GM23338 (cell line): ENCODE measurements at regions not wholly inside any gene's neighbourhood (a gene's known extent, or its start where the extent isn't known, plus 50 kb on each side); places are given as distances from the start of the nearest gene placed in this dataset.
A peak's percentile ranks its signal among the peaks of the same experiment; 100 is the strongest.

Source experiments
- ATAC-seq: fragments of 200-7000 bp; cut with Tn5 transposase; 3 replicates; pipeline ENCODE4 v1.9.1; 2020
- DNase-seq: peaks from one replicate; pipeline ENCODE4 v3.0.0-alpha.2; 2015; ENCODE audit warnings: low spot score
- H2AFZ ChIP-seq: fragments of 200-600 bp; sonication (generic); 2 replicates; pipeline ENCODE4 v1.8.0; 2016; ENCODE audit warnings: antibody characterized with exemption, mild to moderate bottlenecking, moderate library complexity
- H3F3A ChIP-seq: fragments of 200-600 bp; sonication (generic); replicated peaks from 2 replicates; pipeline ENCODE4 v1.8.0; 2017; ENCODE audit warnings: antibody characterized with exemption, mixed run types, low read depth
- H3K27ac ChIP-seq: fragments of 200-600 bp; sonication (generic); 2 replicates; pipeline ENCODE4 v1.6.1; 2016; ENCODE audit warnings: low read depth
- H3K27me3 ChIP-seq: fragments of 200-600 bp; sonication (generic); 2 replicates; pipeline ENCODE4 v1.8.0; 2016; ENCODE audit warnings: mild to moderate bottlenecking, mixed run types, moderate library complexity; ENCODE audit not compliant: insufficient read depth
- H3K36me3 ChIP-seq: fragments of 200-600 bp; sonication (generic); 2 replicates; pipeline ENCODE4 v1.8.0; 2016; ENCODE audit warnings: mild to moderate bottlenecking; ENCODE audit not compliant: insufficient read depth
- H3K4me1 ChIP-seq: fragments of 200-600 bp; sonication (generic); 2 replicates; pipeline ENCODE4 v1.8.0; 2016; ENCODE audit warnings: mild to moderate bottlenecking, moderate library complexity; ENCODE audit not compliant: insufficient read depth
- H3K4me2 ChIP-seq: fragments of 200-600 bp; sonication (generic); 2 replicates; pipeline ENCODE4 v1.7.1; 2017; ENCODE audit warnings: mixed run types
- H3K4me3 ChIP-seq: fragments of 200-600 bp; sonication (generic); 2 replicates; pipeline ENCODE4 v1.6.1; 2016; ENCODE audit warnings: mixed run types
- H3K79me2 ChIP-seq: fragments of 200-600 bp; sonication (generic); replicated peaks from 2 replicates; pipeline ENCODE4 v1.8.0; 2017; ENCODE audit warnings: mild to moderate bottlenecking; ENCODE audit not compliant: insufficient read depth
- H3K9me2 ChIP-seq: fragments of 200-600 bp; sonication (generic); 2 replicates; pipeline ENCODE4 v1.8.0; 2017; ENCODE audit not compliant: insufficient read depth
- H4K20me1 ChIP-seq: fragments of 200-600 bp; sonication (generic); replicated peaks from 2 replicates; pipeline ENCODE4 v1.8.0; 2017; ENCODE audit warnings: mild to moderate bottlenecking; ENCODE audit not compliant: insufficient read depth
- H3K27ac Mint-ChIP-seq: 2 replicates; pipeline ENCODE4 v1.8.0; 2020; ENCODE audit warnings: inconsistent platforms, mild to moderate bottlenecking, moderate library complexity, mixed read lengths
- H3K27me3 Mint-ChIP-seq: 3 replicates; pipeline ENCODE4 v1.8.0; 2022; ENCODE audit warnings: low read depth, mild to moderate bottlenecking, moderate library complexity, mixed read lengths, inconsistent platforms; ENCODE audit not compliant: insufficient read depth, poor library complexity
- H3K36me3 Mint-ChIP-seq: 3 replicates; pipeline ENCODE4 v1.8.0; 2021; ENCODE audit warnings: low read depth, mild to moderate bottlenecking, inconsistent platforms, moderate library complexity, mixed read lengths
- H3K4me1 Mint-ChIP-seq: 3 replicates; pipeline ENCODE4 v1.8.0; 2020; ENCODE audit warnings: mild to moderate bottlenecking, inconsistent platforms, mixed read lengths
- H3K4me3 Mint-ChIP-seq: 3 replicates; pipeline ENCODE4 v1.8.0; 2021; ENCODE audit warnings: moderate library complexity, mild to moderate bottlenecking, inconsistent platforms, mixed read lengths
- H3K9me3 Mint-ChIP-seq: 3 replicates; pipeline ENCODE4 v1.8.0; 2020; ENCODE audit warnings: moderate library complexity, mild to moderate bottlenecking, inconsistent platforms, mixed read lengths
- CREB1 ChIP-seq: fragments of 250-450 bp; sonication (Bioruptor Pico); IDR thresholded peaks from 2 replicates; pipeline ENCODE4 v1.5.0; 2020; ENCODE audit warnings: low read depth, mild to moderate bottlenecking, moderate library complexity
- CTCF ChIP-seq, 2 experiments: fragments of 200-600 bp in 1 of 2; sonication (generic) in 1 of 2; conservative IDR thresholded peaks; 2 replicates each; pipeline versions ENCODE4 v1.5.1 to v1.6.1; 2016 to 2017; ENCODE audit warnings: antibody characterized with exemption in 2 of 2, low read depth in 2 of 2, mild to moderate bottlenecking in 2 of 2, moderate library complexity in 1 of 2
- ETS1 ChIP-seq: IDR thresholded peaks from 2 replicates; pipeline ENCODE4 v1.6.1; 2016; ENCODE audit warnings: antibody characterized with exemption
- EZH2 ChIP-seq: fragments of 200-600 bp; sonication (generic); IDR thresholded peaks from one replicate; pipeline ENCODE4 v1.8.0; 2017; ENCODE audit warnings: antibody characterized with exemption, mild to moderate bottlenecking, low read depth; ENCODE audit not compliant: unreplicated experiment
- EZH2phosphoT487 ChIP-seq: fragments of 200-600 bp; sonication (generic); IDR thresholded peaks from one replicate; pipeline ENCODE4 v1.8.1; 2018; ENCODE audit warnings: antibody characterized with exemption; ENCODE audit not compliant: unreplicated experiment
- JUNB ChIP-seq: IDR thresholded peaks from one replicate; pipeline ENCODE4 v1.6.1; 2016; ENCODE audit warnings: antibody characterized with exemption; ENCODE audit not compliant: unreplicated experiment
- NANOG ChIP-seq: IDR thresholded peaks from 2 replicates; pipeline ENCODE4 v1.6.1; 2016; ENCODE audit warnings: antibody characterized with exemption, borderline replicate concordance
- POLR2AphosphoS5 ChIP-seq: IDR thresholded peaks from 2 replicates; pipeline ENCODE4 v1.6.1; 2016; ENCODE audit warnings: antibody characterized with exemption, low read depth
- REST ChIP-seq: IDR thresholded peaks from one replicate; pipeline ENCODE4 v1.6.1; 2018; ENCODE audit warnings: antibody characterized with exemption; ENCODE audit not compliant: unreplicated experiment
- STAT1 ChIP-seq: IDR thresholded peaks from one replicate; pipeline ENCODE4 v1.6.1; 2016; ENCODE audit warnings: antibody characterized with exemption; ENCODE audit not compliant: unreplicated experiment
- ZNF114 ChIP-seq: fragments of 250-450 bp; sonication (Bioruptor Pico); IDR thresholded peaks from 2 replicates; pipeline ENCODE4 v1.5.0; 2020; ENCODE audit warnings: mild to moderate bottlenecking, moderate library complexity
- ZNF331 ChIP-seq: fragments of 250-450 bp; sonication (Bioruptor Pico); IDR thresholded peaks from 2 replicates; pipeline ENCODE4 v1.5.0; 2020; ENCODE audit warnings: low read depth, mild to moderate bottlenecking, moderate library complexity
- ZNF462 ChIP-seq: fragments of 250-450 bp; sonication (Bioruptor Pico); IDR thresholded peaks from 2 replicates; pipeline ENCODE4 v1.5.0; 2020; ENCODE audit warnings: mild to moderate bottlenecking, moderate library complexity

- H3K36me3 Mint-ChIP-seq, result no peaks in the 10 kb centered on the region
- H3K27ac ChIP-seq, result no peak overlapping the region
- TF ChIP-seq JUNB (no peak), STAT1 (no peak), EZH2 (no peak), REST (no peak), ETS1 (no peak), ZNF331 (CRISPR knock-in tag) (no peak), POLR2AphosphoS5 (no peak), EZH2phosphoT487 (no peak), CREB1 (CRISPR knock-in tag) (no peak), ZNF462 (CRISPR knock-in tag) (no peak), ZNF114 (CRISPR knock-in tag) (no peak), NANOG (no peak), CTCF (conservative IDR thresholded peaks at IDR 0.05; ENCODE audit: low read depth in 2 of 2) (no peak)
- no peaks in the 10 kb centered on the region for H3K79me2 ChIP-seq
- peaks cover 8% of the 10 kb centered on the region for H3K4me1 Mint-ChIP-seq
- H3K9me3 Mint-ChIP-seq, result no peaks in the 10 kb centered on the region
- no peak overlapping the region for H3K4me3 Mint-ChIP-seq
- no peaks in the 10 kb centered on the region for H3K9me2 ChIP-seq
- H3K27ac Mint-ChIP-seq, result no peak overlapping the region
- DNase-seq, result peak; percentile 7
- no peak for ATAC-seq
- H3K27me3 Mint-ChIP-seq, result no peaks in the 10 kb centered on the region
- no peaks in the 10 kb centered on the region for H3K27me3 ChIP-seq
- H4K20me1 ChIP-seq, result no peaks in the 10 kb centered on the region
- H3F3A ChIP-seq, result no peaks in the 10 kb centered on the region
- no peak overlapping the region for H3K4me2 ChIP-seq
- peaks cover 11% of the 10 kb centered on the region for H3K4me1 ChIP-seq
- H3K36me3 ChIP-seq, result no peaks in the 10 kb centered on the region
- no peak overlapping the region for H2AFZ ChIP-seq
- no peak overlapping the region for H3K4me3 ChIP-seq
Observed at GRCh38 chr11:16441461-16441860, 85.1 kb upstream of the SOX6 start.
